K562 (cell line): ENCODE measurements at regions not wholly inside any gene's neighbourhood (a gene's known extent, or its start where the extent isn't known, plus 50 kb on each side); places are given as distances from the start of the nearest gene placed in this dataset.

Source experiments
- BACH1 ChIP-seq: fragments of 200-800 bp; sonication (Bioruptor generic); IDR thresholded peaks from 2 replicates; pipeline ENCODE4 v1.6.1; 2016; ENCODE audit warnings: missing genetic modification characterization, missing compliant biosample characterization
- FOXM1 ChIP-seq, 2 experiments: fragments of 450-650 bp in 1 of 2; sonication (generic) in 1 of 2; formaldehyde crosslinking in 1 of 2; IDR thresholded peaks; 2 replicates each; pipeline versions ENCODE4 v1.6.1 to v1.9.0; 2017 to 2022; ENCODE audit warnings: low read depth in 2 of 2, mild to moderate bottlenecking in 2 of 2, missing genetic modification reagents in 1 of 2, moderate library complexity in 1 of 2
- HEY1 ChIP-seq: fragments of 250-450 bp; sonication (Bioruptor Pico); IDR thresholded peaks from 2 replicates; pipeline ENCODE4 v1.5.0; 2020; ENCODE audit warnings: mild to moderate bottlenecking, moderate library complexity, borderline replicate concordance
- MXI1 ChIP-seq: IDR thresholded peaks from 2 replicates; pipeline ENCODE4 v1.6.1; 2011; ENCODE audit warnings: low read depth, mild to moderate bottlenecking, improper control_type of control experiment, low read length
- POLR2A ChIP-seq: fragments of 450-650 bp; conservative IDR thresholded peaks from 2 replicates; pipeline ENCODE4 v1.6.1; 2016
- TEAD4 ChIP-seq, 2 experiments: sonication (generic) in 1 of 2; formaldehyde crosslinking in 1 of 2; IDR thresholded peaks; 2 replicates each; pipeline versions ENCODE4 v1.6.1 to v1.8.0; 2012 to 2022; ENCODE audit warnings: borderline replicate concordance in 1 of 2, inconsistent platforms in 1 of 2, low read length in 1 of 2, mild to moderate bottlenecking in 1 of 2, missing genetic modification reagents in 1 of 2
- ZNF124 ChIP-seq: sonication (generic); formaldehyde crosslinking; IDR thresholded peaks from 2 replicates; pipeline ENCODE4 v1.8.1; 2022; ENCODE audit warnings: missing genetic modification reagents
- TF ChIP-seq, protein P1 (sequence below), 2 experiments: IDR thresholded peaks; 2 replicates each; pipeline ENCODE4 v1.6.1; 2012; ENCODE audit warnings: improper control_type of control experiment in 2 of 2, low read depth in 2 of 2, low read length in 2 of 2, borderline replicate concordance in 1 of 2
- TF ChIP-seq, protein P2 (sequence below): fragments of 250-450 bp; sonication (Bioruptor Pico); IDR thresholded peaks from 2 replicates; pipeline ENCODE4 v1.4.0; 2020; ENCODE audit warnings: mild to moderate bottlenecking
- TF ChIP-seq, protein P3 (sequence below): sonication (generic); formaldehyde crosslinking; IDR thresholded peaks from 2 replicates; pipeline ENCODE4 v1.8.0; 2022; ENCODE audit warnings: missing genetic modification reagents, mild to moderate bottlenecking, borderline replicate concordance

DNA sequence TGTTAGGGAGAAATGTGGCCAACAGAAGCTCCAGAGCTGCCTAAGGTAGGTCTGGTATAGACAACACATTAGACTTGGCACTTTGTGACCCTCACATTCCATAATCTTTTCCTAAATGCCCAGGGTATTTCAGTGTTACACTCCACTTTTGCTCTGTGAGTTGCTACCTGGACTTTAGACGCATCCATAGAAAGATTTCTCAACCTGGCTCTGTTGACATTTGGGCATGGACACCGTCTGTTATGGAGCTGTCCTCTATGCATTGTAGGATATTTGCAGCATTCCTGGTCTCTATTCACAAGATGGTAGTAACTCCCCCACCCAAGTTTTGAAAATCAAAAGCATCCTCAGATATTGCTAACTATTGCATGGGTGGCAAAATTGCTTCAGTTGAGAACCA lies 136.5 kb upstream of the NETO1 start:
- no peak for TF ChIP-seq TEAD4 (IDR thresholded peaks at IDR 0.05; ENCODE audit: low read length)
- no peak for TF ChIP-seq TEAD4 (CRISPR knock-in tag; IDR thresholded peaks at IDR 0.05; ENCODE audit: borderline replicate concordance)
- TF ChIP-seq ZNF124 (CRISPR knock-in tag), result no peak
- no peak for TF ChIP-seq BACH1 (tag)
- no peak for TF ChIP-seq HEY1
- TF ChIP-seq, protein P1, sequence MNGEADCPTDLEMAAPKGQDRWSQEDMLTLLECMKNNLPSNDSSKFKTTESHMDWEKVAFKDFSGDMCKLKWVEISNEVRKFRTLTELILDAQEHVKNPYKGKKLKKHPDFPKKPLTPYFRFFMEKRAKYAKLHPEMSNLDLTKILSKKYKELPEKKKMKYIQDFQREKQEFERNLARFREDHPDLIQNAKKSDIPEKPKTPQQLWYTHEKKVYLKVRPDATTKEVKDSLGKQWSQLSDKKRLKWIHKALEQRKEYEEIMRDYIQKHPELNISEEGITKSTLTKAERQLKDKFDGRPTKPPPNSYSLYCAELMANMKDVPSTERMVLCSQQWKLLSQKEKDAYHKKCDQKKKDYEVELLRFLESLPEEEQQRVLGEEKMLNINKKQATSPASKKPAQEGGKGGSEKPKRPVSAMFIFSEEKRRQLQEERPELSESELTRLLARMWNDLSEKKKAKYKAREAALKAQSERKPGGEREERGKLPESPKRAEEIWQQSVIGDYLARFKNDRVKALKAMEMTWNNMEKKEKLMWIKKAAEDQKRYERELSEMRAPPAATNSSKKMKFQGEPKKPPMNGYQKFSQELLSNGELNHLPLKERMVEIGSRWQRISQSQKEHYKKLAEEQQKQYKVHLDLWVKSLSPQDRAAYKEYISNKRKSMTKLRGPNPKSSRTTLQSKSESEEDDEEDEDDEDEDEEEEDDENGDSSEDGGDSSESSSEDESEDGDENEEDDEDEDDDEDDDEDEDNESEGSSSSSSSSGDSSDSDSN (IDR thresholded peaks at IDR 0.05; ENCODE audit: borderline replicate concordance in 1 of 2, low read depth in 2 of 2, low read length in 2 of 2), result no peak
- TF ChIP-seq POLR2A, result no peak
- TF ChIP-seq MXI1, result no peak
- TF ChIP-seq, protein P2, sequence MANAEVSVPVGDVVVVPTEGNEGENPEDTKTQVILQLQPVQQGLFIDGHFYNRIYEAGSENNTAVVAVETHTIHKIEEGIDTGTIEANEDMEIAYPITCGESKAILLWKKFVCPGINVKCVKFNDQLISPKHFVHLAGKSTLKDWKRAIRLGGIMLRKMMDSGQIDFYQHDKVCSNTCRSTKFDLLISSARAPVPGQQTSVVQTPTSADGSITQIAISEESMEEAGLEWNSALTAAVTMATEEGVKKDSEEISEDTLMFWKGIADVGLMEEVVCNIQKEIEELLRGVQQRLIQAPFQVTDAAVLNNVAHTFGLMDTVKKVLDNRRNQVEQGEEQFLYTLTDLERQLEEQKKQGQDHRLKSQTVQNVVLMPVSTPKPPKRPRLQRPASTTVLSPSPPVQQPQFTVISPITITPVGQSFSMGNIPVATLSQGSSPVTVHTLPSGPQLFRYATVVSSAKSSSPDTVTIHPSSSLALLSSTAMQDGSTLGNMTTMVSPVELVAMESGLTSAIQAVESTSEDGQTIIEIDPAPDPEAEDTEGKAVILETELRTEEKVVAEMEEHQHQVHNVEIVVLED, result no peak
- TF ChIP-seq, protein P3, sequence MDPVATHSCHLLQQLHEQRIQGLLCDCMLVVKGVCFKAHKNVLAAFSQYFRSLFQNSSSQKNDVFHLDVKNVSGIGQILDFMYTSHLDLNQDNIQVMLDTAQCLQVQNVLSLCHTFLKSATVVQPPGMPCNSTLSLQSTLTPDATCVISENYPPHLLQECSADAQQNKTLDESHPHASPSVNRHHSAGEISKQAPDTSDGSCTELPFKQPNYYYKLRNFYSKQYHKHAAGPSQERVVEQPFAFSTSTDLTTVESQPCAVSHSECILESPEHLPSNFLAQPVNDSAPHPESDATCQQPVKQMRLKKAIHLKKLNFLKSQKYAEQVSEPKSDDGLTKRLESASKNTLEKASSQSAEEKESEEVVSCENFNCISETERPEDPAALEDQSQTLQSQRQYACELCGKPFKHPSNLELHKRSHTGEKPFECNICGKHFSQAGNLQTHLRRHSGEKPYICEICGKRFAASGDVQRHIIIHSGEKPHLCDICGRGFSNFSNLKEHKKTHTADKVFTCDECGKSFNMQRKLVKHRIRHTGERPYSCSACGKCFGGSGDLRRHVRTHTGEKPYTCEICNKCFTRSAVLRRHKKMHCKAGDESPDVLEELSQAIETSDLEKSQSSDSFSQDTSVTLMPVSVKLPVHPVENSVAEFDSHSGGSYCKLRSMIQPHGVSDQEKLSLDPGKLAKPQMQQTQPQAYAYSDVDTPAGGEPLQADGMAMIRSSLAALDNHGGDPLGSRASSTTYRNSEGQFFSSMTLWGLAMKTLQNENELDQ (CRISPR knock-in tag), result no peak
- no peak for TF ChIP-seq FOXM1 (IDR thresholded peaks at IDR 0.05; ENCODE audit: low read depth)
- no peak for TF ChIP-seq FOXM1 (CRISPR knock-in tag; IDR thresholded peaks at IDR 0.05; ENCODE audit: low read depth)
